Natural killer cell (primary cell): ENCODE measurements at regions not wholly inside any gene's neighbourhood (a gene's known extent, or its start where the extent isn't known, plus 50 kb on each side); places are given as distances from the start of the nearest gene placed in this dataset.
"Not testable (repeated sequence)": the region's sequence is repeated elsewhere in the genome, so short reads cannot be mapped to it uniquely, and the experiment has no call there.

Source experiments
- ATAC-seq, 3 donors: fragments of 150-1000 bp in 2 of 3; fragments of 200-7000 bp in 1 of 3; cut with Tn5 transposase; 1 replicate in 1 of 3; 2 replicates in 2 of 3; pipeline ENCODE4 v1.10.0; 2021; ENCODE audit warnings: mild to moderate bottlenecking in 2 of 3, moderate library complexity in 2 of 3
- DNase-seq, 2 donors: peaks; one replicate each; pipeline versions ENCODE4 v3.0.0 to v3.0.0-alpha.2; 2013 to 2021; ENCODE audit warnings: mixed read lengths in 1 of 2
- H3K27ac ChIP-seq: one replicate; pipeline ENCODE4 v1.5.1; 2013; ENCODE audit warnings: mild to moderate bottlenecking, low read length
- H3K27me3 ChIP-seq: one replicate; pipeline ENCODE4 v1.6.1; 2013; ENCODE audit warnings: low read length; ENCODE audit not compliant: control insufficient read depth, insufficient read depth
- H3K36me3 ChIP-seq: one replicate; pipeline ENCODE4 v1.6.1; 2013; ENCODE audit warnings: low read length; ENCODE audit not compliant: control insufficient read depth, insufficient read depth
- H3K4me1 ChIP-seq: one replicate; pipeline ENCODE4 v1.6.1; 2013; ENCODE audit warnings: low read length; ENCODE audit not compliant: control insufficient read depth, insufficient read depth
- H3K4me3 ChIP-seq: one replicate; pipeline ENCODE4 v1.5.1; 2013; ENCODE audit warnings: low read length
- H3K9me3 ChIP-seq: one replicate; pipeline ENCODE4 v1.6.1; 2013; ENCODE audit warnings: low read length; ENCODE audit not compliant: control insufficient read depth, insufficient read depth
- H3K27ac Mint-ChIP-seq, 2 donors: one replicate each; pipeline ENCODE4 v1.8.0; 2022; ENCODE audit warnings: mild to moderate bottlenecking in 2 of 2, mixed read lengths in 2 of 2, moderate library complexity in 1 of 2
- H3K27me3 Mint-ChIP-seq, 2 donors: one replicate each; pipeline ENCODE4 v1.8.0; 2022; ENCODE audit warnings: low read depth in 2 of 2, mixed read lengths in 2 of 2
- H3K36me3 Mint-ChIP-seq: one replicate; pipeline ENCODE4 v1.8.0; 2022; ENCODE audit warnings: mixed read lengths
- H3K4me1 Mint-ChIP-seq, 2 donors: one replicate each; pipeline ENCODE4 v1.8.0; 2022; ENCODE audit warnings: mixed read lengths in 2 of 2
- H3K4me3 Mint-ChIP-seq: one replicate; pipeline ENCODE4 v1.8.0; 2022; ENCODE audit warnings: mild to moderate bottlenecking, moderate library complexity, mixed read lengths
- H3K9me3 Mint-ChIP-seq, 2 donors: one replicate each; pipeline ENCODE4 v1.8.0; 2022; ENCODE audit warnings: mixed read lengths in 2 of 2
- CTCF ChIP-seq: fragments of 200-600 bp; IDR thresholded peaks from one replicate; pipeline ENCODE4 v1.8.0; 2022; ENCODE audit warnings: antibody characterized with exemption
- WGBS: methylation state at CpG from one replicate; pipeline ENCODE4 v1.1.7; 2013; ENCODE audit warnings: missing lambda C conversion rate; ENCODE audit not compliant: insufficient coverage; 5-methylcytosine and 5-hydroxymethylcytosine counted together
- intact Hi-C: fragments of 100-400 bp; cut with micrococcal nuclease; formaldehyde crosslinking; loops from one replicate; pipeline ENCODE4 v1.14.2; 2022

GRCh38 chrX:65879977-65880799 lies 159.7 kb downstream of the VSIG4 start:
- WGBS: no CpG with 5 or more reads among the region's 1 CpG
- intact Hi-C loops: no loop called here
- ATAC-seq (no peak), DNase-seq (no peak)
- Histone ChIP-seq H3K36me3 (no peaks in the 10 kb centered on the region), H3K27ac (no peak overlapping the region), H3K4me1 (peaks cover 8% of the 10 kb centered on the region), H3K4me3 (no peak overlapping the region), H3K9me3 (no peaks in the 10 kb centered on the region), H3K27me3 (no peaks in the 10 kb centered on the region)
- Mint-ChIP-seq H3K36me3 (no peaks in the 10 kb centered on the region), H3K4me3 (no peak overlapping the region), H3K27ac (no peak overlapping the region), H3K9me3 (peaks cover 0 to 2% of the 10 kb centered on the region in 2 donors), H3K4me1 (peaks cover 23 to 26% of the 10 kb centered on the region in 2 donors), H3K27me3 (peaks cover 2 to 51% of the 10 kb centered on the region in 2 donors)
- no peak for TF ChIP-seq CTCF

GRCh38 chrX:65878456-65878855 lies 161.4 kb downstream of the VSIG4 start:
- Histone ChIP-seq H3K27ac (no peak overlapping the region), H3K27me3 (no peaks in the 10 kb centered on the region), H3K4me3 (no peak overlapping the region), H3K4me1 (peaks cover 22% of the 10 kb centered on the region), H3K36me3 (no peaks in the 10 kb centered on the region), H3K9me3 (no peaks in the 10 kb centered on the region)
- intact Hi-C loops: no loop called here
- H3K4me1 Mint-ChIP-seq: peaks cover 36 to 38% of the 10 kb centered on the region in 2 donors
- no peak overlapping the region for H3K4me3 Mint-ChIP-seq
- no peaks in the 10 kb centered on the region for H3K36me3 Mint-ChIP-seq
- H3K27ac Mint-ChIP-seq: no peak overlapping the region
- DNase-seq: no peak
- 100% methylated on average over 1 of the region's 1 CpG for WGBS
- H3K27me3 Mint-ChIP-seq: peaks cover 2 to 63% of the 10 kb centered on the region in 2 donors
- TF ChIP-seq CTCF: no peak
- no peak for ATAC-seq
- H3K9me3 Mint-ChIP-seq: peaks cover 0 to 2% of the 10 kb centered on the region in 2 donors

- H3K4me1 Mint-ChIP-seq: peaks cover 38 to 39% of the 10 kb centered on the region in 2 donors
- Histone ChIP-seq H3K27me3 (no peaks in the 10 kb centered on the region), H3K27ac (no peak overlapping the region), H3K9me3 (no peaks in the 10 kb centered on the region), H3K4me3 (no peak overlapping the region), H3K4me1 (peaks cover 26% of the 10 kb centered on the region), H3K36me3 (no peaks in the 10 kb centered on the region)
- intact Hi-C loops: no loop called here
- H3K9me3 Mint-ChIP-seq: peaks cover 0 to 2% of the 10 kb centered on the region in 2 donors
- ATAC-seq (no peak), DNase-seq (no peak)
- H3K36me3 Mint-ChIP-seq: no peaks in the 10 kb centered on the region
- no peak for TF ChIP-seq CTCF
- no peak overlapping the region for H3K27ac Mint-ChIP-seq
- no peak overlapping the region for H3K4me3 Mint-ChIP-seq
- peaks cover 2 to 63% of the 10 kb centered on the region in 2 donors for H3K27me3 Mint-ChIP-seq
- 81% methylated on average over 3 of the region's 3 CpGs for WGBS
Observed at GRCh38 chrX:65877953-65878352, 161.9 kb downstream of the VSIG4 start.

- H3K36me3 ChIP-seq, H3K27ac ChIP-seq, intact Hi-C loops, ATAC-seq, H3K27me3 ChIP-seq, H3K9me3 ChIP-seq, DNase-seq, H3K4me3 ChIP-seq, H3K9me3 Mint-ChIP-seq, H3K27ac Mint-ChIP-seq, H3K4me3 Mint-ChIP-seq, H3K36me3 Mint-ChIP-seq: not testable (repeated sequence)
- H3K4me1 Mint-ChIP-seq: peaks cover 43 to 49% of the 10 kb centered on the region in 2 donors
- 100% methylated on average over 3 of the region's 4 CpGs for WGBS
- H3K4me1 ChIP-seq: peaks cover 35% of the 10 kb centered on the region
- peaks cover 2 to 46% of the 10 kb centered on the region in 2 donors for H3K27me3 Mint-ChIP-seq
Observed at GRCh38 chrX:65875614-65876013, 164.3 kb downstream of the VSIG4 start.
